Suprapubic skin (tissue), 4 donors: ENCODE measurements at regions not wholly inside any gene's neighbourhood (a gene's known extent, or its start where the extent isn't known, plus 50 kb on each side); places are given as distances from the start of the nearest gene placed in this dataset.

ENCODE experiments used
- DNase-seq, 2 donors: peaks; one replicate each; pipeline ENCODE4 v3.0.0-alpha.2; 2019; ENCODE audit warnings: low spot score in 2 of 2
- H3K27ac ChIP-seq: fragments of 200-600 bp; sonication (generic); one replicate; pipeline ENCODE4 v1.5.1; 2019
- H3K27me3 ChIP-seq: fragments of 200-600 bp; sonication (generic); one replicate; pipeline ENCODE4 v1.5.1; 2019
- H3K36me3 ChIP-seq: fragments of 200-600 bp; sonication (generic); one replicate; pipeline ENCODE4 v1.5.1; 2019
- H3K4me1 ChIP-seq: fragments of 200-600 bp; sonication (generic); one replicate; pipeline ENCODE4 v1.5.1; 2019
- H3K4me3 ChIP-seq: fragments of 200-600 bp; sonication (generic); one replicate; pipeline ENCODE4 v1.5.1; 2019; ENCODE audit warnings: mild to moderate bottlenecking
- H3K9me3 ChIP-seq: fragments of 200-600 bp; sonication (generic); one replicate; pipeline ENCODE4 v1.5.1; 2019
- EP300 ChIP-seq: sonication (generic); formaldehyde crosslinking; IDR thresholded peaks from one replicate; pipeline ENCODE4 v1.6.1; 2017; ENCODE audit warnings: antibody characterized with exemption
- POLR2A ChIP-seq, 2 donors: fragments of 450-650 bp; IDR thresholded peaks; one replicate each; pipeline ENCODE4 v1.6.1; 2017; ENCODE audit warnings: antibody characterized with exemption in 2 of 2, mild to moderate bottlenecking in 2 of 2, moderate library complexity in 2 of 2
- POLR2AphosphoS5 ChIP-seq, 3 donors: sonication (generic); formaldehyde crosslinking; IDR thresholded peaks; one replicate each; pipeline ENCODE4 v1.6.1; 2017; ENCODE audit warnings: antibody characterized with exemption in 3 of 3
- WGBS: methylation state at CpG from one replicate; pipeline ENCODE4 v1.1.5; 2018; 5-methylcytosine and 5-hydroxymethylcytosine counted together
- TF ChIP-seq, protein P1 (sequence below), 2 donors: fragments of 200-600 bp in 1 of 2; fragments of 450-650 bp in 1 of 2; sonication (generic) in 1 of 2; IDR thresholded peaks; one replicate each; pipeline ENCODE4 v1.5.1; 2016 to 2019; ENCODE audit warnings: antibody characterized with exemption in 2 of 2, mild to moderate bottlenecking in 1 of 2, moderate library complexity in 1 of 2

DNA sequence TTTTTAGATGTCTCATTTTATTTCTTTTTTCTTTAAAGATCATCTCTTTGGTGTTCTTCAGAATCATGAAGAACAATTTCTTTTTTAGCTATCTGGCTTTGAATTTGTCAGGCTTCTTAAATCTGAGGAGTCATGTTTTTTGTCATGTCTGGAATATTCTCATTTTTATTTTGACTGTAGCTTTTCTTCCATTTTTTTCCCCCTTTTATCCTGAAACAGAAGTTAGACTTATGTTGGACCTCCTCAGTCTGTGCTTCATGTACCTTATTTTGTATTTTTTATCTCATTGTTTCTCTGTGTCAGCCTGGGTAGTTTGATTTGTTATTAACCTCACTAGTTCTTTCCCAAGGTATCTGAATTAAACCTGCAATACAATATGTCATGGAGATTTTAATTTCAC, 319.2 kb upstream of the ADGRL4 start:
- TF ChIP-seq, protein P1, sequence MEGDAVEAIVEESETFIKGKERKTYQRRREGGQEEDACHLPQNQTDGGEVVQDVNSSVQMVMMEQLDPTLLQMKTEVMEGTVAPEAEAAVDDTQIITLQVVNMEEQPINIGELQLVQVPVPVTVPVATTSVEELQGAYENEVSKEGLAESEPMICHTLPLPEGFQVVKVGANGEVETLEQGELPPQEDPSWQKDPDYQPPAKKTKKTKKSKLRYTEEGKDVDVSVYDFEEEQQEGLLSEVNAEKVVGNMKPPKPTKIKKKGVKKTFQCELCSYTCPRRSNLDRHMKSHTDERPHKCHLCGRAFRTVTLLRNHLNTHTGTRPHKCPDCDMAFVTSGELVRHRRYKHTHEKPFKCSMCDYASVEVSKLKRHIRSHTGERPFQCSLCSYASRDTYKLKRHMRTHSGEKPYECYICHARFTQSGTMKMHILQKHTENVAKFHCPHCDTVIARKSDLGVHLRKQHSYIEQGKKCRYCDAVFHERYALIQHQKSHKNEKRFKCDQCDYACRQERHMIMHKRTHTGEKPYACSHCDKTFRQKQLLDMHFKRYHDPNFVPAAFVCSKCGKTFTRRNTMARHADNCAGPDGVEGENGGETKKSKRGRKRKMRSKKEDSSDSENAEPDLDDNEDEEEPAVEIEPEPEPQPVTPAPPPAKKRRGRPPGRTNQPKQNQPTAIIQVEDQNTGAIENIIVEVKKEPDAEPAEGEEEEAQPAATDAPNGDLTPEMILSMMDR (IDR thresholded peaks at IDR 0.05): no peak
- TF ChIP-seq POLR2AphosphoS5 (IDR thresholded peaks at IDR 0.05) (no peak), POLR2A (IDR thresholded peaks at IDR 0.05) (no peak), EP300 (no peak)
- Histone ChIP-seq H3K27ac (no peak overlapping the region), H3K9me3 (no peaks in the 10 kb centered on the region), H3K4me3 (no peak overlapping the region), H3K4me1 (no peaks in the 10 kb centered on the region), H3K27me3 (no peaks in the 10 kb centered on the region), H3K36me3 (no peaks in the 10 kb centered on the region)
- no peak for DNase-seq

DNA sequence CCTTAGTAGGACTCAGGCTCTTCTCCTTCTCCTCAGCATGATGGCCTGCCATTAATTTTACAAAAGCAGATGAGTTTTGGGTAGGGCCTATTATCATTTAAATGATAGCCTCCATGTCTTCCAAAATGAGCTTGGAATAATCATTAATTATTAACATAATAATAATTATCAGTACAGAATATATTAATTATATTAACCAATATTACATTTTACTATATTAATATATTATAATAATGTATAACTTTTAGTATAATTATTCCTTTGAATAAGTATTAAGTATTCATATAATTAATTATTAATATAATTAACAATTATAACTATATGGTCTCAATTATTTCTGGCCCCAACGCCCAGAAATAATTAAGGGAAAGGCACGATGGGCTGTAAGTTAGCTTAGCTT, 318.6 kb upstream of the ADGRL4 start:
- Histone ChIP-seq H3K27me3 (no peaks in the 10 kb centered on the region), H3K4me3 (no peak overlapping the region), H3K36me3 (no peaks in the 10 kb centered on the region), H3K4me1 (no peaks in the 10 kb centered on the region), H3K27ac (no peak overlapping the region), H3K9me3 (no peaks in the 10 kb centered on the region)
- no peak for TF ChIP-seq POLR2AphosphoS5 (IDR thresholded peaks at IDR 0.05)
- TF ChIP-seq, protein P1 (IDR thresholded peaks at IDR 0.05): no peak
- TF ChIP-seq POLR2A (IDR thresholded peaks at IDR 0.05): no peak
- 88% methylated on average over 2 of the region's 2 CpGs for WGBS
- DNase-seq: no peak

DNA sequence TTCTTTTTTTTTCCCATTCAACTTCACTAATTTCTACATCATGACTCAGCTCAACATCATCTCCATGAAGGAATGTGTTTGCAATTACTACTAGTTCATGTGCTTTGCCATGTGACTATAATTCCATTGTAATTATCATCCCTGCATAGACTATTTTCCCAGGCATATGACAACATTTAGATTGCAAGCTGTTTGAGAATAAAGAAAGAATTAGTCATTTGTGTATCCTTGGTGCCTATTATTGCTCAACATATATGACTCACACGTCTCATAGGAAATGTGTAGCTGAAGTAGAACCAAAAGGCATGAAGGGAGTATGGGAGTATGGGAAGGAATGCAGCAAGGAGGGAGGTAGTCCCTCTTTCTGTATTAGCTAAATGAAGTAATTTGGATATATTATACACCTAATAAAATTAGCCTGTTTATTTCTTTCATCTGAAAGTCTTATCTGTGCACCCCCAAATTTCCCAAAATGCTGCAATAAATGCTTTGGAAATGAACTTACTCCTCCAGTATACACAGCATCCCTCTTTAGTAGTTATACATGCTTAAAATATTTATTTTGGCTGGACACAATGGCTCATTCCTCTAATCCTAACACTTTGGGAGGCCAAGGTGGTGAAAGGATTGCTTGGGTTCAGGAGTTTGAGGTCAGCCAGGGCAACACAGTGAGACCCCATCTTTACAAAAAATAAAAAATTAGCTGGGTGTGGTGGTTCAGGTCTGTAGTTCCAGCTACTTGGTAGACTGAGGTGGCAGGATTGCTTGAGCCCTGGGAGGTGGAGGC, 316.9 kb upstream of the ADGRL4 start:
- Histone ChIP-seq H3K27ac (no peak overlapping the region), H3K9me3 (no peaks in the 10 kb centered on the region), H3K4me1 (no peaks in the 10 kb centered on the region), H3K36me3 (no peaks in the 10 kb centered on the region), H3K4me3 (no peak overlapping the region), H3K27me3 (no peaks in the 10 kb centered on the region)
- TF ChIP-seq, protein P1 (IDR thresholded peaks at IDR 0.05): no peak
- no peak for TF ChIP-seq EP300
- no peak for TF ChIP-seq POLR2A (IDR thresholded peaks at IDR 0.05)
- TF ChIP-seq POLR2AphosphoS5 (IDR thresholded peaks at IDR 0.05): no peak
- DNase-seq: no peak
- WGBS: 26% methylated on average over 1 of the region's 1 CpG

DNA sequence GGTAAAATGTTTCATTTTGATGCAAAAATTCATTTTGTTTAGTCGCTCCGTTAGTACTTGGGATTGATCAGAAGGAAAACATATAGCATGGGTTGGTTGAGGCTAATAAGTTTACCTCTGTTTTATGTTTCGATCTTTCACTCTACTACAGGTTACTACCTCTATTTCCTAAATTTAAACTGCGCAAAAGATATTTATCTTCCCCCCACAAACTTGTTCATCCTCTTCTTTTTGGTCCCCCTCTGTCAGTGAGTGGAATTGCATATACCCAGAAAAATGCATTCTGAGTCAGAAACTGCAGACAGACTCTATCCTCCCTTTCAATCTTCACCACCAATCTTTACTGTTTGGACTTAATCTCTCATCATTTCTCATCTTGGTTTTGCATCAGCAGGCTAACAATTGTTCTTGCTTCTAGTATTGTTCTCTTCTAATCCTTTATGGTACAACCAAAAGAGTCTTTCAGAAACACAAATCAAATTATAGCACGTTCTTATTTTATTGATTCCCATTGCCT, 316.0 kb upstream of the ADGRL4 start:
- no peaks in the 10 kb centered on the region for H3K36me3 ChIP-seq
- H3K4me1 ChIP-seq: no peaks in the 10 kb centered on the region
- H3K4me3 ChIP-seq: no peak overlapping the region
- no peaks in the 10 kb centered on the region for H3K27me3 ChIP-seq
- H3K9me3 ChIP-seq: no peaks in the 10 kb centered on the region
- no peak overlapping the region for H3K27ac ChIP-seq
- DNase-seq: no peak
- TF ChIP-seq POLR2A (IDR thresholded peaks at IDR 0.05): no peak
- no peak for TF ChIP-seq POLR2AphosphoS5 (IDR thresholded peaks at IDR 0.05)
- TF ChIP-seq EP300: no peak
- TF ChIP-seq, protein P1 (IDR thresholded peaks at IDR 0.05): no peak
- WGBS: 96% methylated on average over 5 of the region's 5 CpGs

DNA sequence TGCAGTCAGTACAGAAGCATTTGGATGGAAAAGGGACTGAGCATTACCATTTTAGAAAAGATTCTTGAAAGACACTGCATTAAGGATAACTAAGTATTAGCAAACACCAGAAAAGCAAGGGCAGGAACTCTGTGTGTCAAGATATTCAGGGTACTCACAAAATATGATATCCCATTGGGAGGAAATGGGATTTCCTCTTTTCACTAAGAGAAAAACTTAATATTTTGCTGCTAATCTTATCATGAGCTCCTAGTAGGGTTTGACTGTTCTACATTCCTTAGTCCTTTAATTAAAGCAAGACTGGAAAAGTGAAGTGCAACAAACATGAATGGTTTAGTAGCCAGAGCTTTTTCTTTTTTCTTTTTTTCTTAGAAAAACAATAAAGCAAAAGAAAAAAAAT, 305.9 kb upstream of the ADGRL4 start:
- no peaks in the 10 kb centered on the region for H3K9me3 ChIP-seq
- TF ChIP-seq POLR2AphosphoS5 (IDR thresholded peaks at IDR 0.05) (no peak), POLR2A (IDR thresholded peaks at IDR 0.05) (no peak), EP300 (no peak)
- TF ChIP-seq, protein P1 (IDR thresholded peaks at IDR 0.05): no peak
- no peak for DNase-seq
- H3K36me3 ChIP-seq: no peaks in the 10 kb centered on the region
- no peaks in the 10 kb centered on the region for H3K27me3 ChIP-seq
- no peak overlapping the region for H3K27ac ChIP-seq
- H3K4me3 ChIP-seq: no peak overlapping the region
- H3K4me1 ChIP-seq: no peaks in the 10 kb centered on the region
